ENCODE measurements at regions not wholly inside any gene's neighbourhood (a gene's known extent, or its start where the extent isn't known, plus 50 kb on each side); places are given as distances from the start of the nearest gene placed in this dataset.
A peak's percentile ranks its signal among the peaks of the same experiment; 100 is the strongest.

DNA sequence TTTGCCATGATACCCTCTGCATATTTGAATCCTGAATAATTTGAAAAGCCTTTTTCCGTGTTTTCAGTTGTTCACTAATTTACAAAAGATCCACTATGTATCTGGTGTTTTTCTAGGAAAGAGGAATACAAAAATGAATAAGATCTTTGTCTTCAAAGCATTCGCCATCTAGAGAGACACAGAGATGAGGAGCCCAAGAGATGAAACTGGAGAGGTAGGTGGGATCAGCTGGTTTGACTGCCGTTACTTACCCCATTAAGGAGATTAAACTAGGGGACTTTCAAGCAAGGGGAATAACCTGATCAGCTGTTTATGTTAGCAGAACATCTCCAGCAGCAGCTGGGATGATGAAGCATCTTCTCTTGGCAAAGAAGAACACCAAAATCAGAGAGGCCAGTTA lies 150.2 kb upstream of the SATB2 start:
- TF ChIP-seq, protein P1, sequence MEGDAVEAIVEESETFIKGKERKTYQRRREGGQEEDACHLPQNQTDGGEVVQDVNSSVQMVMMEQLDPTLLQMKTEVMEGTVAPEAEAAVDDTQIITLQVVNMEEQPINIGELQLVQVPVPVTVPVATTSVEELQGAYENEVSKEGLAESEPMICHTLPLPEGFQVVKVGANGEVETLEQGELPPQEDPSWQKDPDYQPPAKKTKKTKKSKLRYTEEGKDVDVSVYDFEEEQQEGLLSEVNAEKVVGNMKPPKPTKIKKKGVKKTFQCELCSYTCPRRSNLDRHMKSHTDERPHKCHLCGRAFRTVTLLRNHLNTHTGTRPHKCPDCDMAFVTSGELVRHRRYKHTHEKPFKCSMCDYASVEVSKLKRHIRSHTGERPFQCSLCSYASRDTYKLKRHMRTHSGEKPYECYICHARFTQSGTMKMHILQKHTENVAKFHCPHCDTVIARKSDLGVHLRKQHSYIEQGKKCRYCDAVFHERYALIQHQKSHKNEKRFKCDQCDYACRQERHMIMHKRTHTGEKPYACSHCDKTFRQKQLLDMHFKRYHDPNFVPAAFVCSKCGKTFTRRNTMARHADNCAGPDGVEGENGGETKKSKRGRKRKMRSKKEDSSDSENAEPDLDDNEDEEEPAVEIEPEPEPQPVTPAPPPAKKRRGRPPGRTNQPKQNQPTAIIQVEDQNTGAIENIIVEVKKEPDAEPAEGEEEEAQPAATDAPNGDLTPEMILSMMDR (conservative IDR thresholded peaks at IDR 0.05; ENCODE audit: low read depth, low read length) = no peak
- H3K4me3 ChIP-seq (ENCODE audit: low read depth, low read length) = no peak overlapping the region

DNA sequence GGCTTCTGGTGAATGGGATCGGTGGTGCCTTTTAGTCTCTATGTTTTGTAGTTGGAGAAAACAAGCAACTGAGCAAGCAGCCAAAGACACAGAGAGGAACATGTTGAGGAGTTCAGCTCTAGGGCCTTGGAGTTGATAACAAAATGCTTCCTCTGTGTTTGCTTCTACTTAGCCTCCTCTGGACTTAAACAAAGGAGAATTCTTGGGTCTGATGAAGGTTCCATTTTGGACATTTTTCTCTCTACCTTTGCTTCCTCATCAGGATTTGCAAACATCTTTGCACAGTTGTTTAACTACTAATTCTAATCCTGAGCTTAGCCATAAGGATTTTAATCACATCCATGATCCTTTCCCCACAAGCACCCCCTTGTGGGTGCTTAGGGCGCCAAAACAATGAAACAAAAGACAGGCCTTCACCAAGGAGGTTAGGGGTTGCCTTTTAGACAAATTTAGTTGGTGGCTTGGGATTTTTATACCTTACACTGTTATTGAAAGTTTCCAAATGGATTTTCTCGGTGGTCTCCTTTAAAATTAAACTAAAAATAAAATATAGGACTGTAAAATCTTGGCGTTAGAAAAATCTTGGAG lies 148.5 kb upstream of the SATB2 start:
- TF ChIP-seq, protein P1 (conservative IDR thresholded peaks at IDR 0.05; ENCODE audit: low read depth, low read length) = peak; percentile 22
- DNase-seq (ENCODE audit: low read depth) = no peak
- H3K4me3 ChIP-seq (ENCODE audit: low read depth, low read length) = no peak overlapping the region

More for the DNA sequence above, 150.2 kb upstream of the SATB2 start:
- no peak for DNase-seq (ENCODE audit: low read depth)

DNA sequence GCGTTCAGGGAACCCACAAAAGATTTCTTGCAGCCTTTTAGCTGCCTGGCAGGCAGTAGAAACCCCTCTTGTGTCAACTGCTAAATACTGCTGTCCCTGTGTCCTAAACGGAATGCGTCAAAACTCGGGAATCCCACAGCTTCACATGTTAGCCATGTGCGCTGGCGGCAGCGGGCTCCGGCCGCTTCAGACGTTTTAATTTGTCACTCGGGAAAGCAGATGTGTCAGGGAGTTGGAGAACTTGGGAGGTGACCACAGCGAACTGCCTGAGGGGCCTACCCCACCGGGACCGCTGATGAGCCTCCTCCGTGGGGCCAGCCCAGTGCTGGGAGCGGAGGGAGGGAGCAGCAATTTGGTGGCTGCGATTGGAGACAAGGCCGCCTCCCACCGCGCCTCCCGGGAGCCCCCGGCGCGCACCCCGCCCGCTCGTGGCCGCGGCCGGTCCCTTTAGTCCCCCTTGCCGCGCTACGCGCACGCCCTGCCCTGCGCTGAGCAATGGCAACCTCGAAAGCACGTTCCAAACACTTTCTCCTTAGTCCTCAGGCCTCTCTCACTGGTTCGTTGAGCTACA lies 146.1 kb upstream of the SATB2 start:
- no peak overlapping the region for H3K4me3 ChIP-seq (ENCODE audit: low read depth, low read length)
- no peak for DNase-seq (ENCODE audit: low read depth)
- TF ChIP-seq, protein P1 (conservative IDR thresholded peaks at IDR 0.05; ENCODE audit: low read depth, low read length) = no peak

DNA sequence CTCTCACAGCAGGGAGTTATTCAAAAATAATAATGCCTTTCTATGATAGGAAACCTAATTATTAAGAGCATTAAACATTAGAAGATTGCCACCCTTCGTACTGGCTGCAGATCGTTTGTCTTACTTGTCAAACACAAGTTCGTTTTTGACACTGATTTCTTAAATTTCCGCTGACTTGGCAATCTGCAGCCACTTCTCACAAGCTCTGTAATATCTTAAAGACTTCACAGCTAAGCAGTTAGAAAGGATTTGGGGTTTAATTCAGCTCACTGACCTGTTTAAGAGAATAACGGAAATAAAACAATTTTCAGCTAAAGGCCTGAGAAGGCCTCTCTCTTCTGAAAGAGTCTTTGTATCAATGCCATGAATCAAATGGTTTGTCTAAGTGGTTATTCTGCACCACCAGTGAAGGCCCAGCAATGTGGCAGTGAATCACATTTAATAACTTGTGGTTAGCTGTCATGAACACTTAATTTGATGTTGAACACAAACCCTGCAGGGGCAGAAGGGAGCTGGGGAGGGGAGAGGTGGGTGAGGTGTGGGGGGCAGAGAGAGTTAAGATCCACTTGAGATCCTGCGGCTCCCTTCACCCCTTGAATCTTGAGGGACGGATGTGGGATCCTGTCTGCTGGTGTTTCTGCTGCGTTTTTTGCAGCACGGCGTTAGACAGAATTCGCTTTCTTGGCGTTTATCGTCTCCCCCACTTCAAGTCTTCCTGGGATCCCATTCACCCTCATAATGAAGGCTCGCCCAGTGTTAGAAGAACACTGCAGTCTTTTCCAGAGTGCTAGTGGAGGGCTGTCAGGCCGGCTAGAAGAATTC lies 145.4 kb upstream of the SATB2 start:
- TF ChIP-seq, protein P1 (conservative IDR thresholded peaks at IDR 0.05; ENCODE audit: low read depth, low read length) = no peak
- no peak for DNase-seq (ENCODE audit: low read depth)
- H3K4me3 ChIP-seq (ENCODE audit: low read depth, low read length) = no peak overlapping the region

DNA sequence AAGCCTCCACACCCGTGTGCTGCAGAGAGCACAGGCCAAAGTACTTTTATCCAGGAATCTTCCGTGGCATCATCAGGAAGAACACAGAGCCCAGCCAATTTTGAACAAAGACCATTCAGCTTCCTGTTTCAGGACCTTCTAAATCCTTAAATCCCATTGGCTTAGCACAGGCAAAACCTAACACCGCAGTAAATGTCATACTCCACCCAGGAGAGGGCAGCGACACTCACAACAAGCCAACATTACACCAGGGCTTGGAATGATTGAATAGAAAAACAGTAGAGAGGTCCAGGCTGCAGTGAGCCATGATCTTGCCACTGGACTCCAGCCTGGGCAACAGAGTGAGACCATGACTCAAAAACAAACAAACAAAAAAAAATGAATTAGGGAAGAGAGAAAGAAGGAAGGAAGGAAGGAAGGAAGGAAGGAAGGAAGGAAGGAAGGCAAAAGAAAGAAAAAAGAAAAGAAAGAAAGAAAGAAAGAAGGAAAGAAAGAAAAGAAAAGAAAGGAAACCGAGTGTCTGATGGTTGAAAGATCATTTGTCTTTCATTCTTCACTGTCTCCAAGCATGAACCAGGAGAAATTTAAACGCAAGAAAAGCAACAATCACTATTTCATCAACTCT lies 144.6 kb upstream of the SATB2 start:
- TF ChIP-seq, protein P1 (conservative IDR thresholded peaks at IDR 0.05; ENCODE audit: low read depth, low read length) = no peak
- peak; percentile 7 for DNase-seq (ENCODE audit: low read depth)
- H3K4me3 ChIP-seq (ENCODE audit: low read depth, low read length) = no peak overlapping the region

DNA sequence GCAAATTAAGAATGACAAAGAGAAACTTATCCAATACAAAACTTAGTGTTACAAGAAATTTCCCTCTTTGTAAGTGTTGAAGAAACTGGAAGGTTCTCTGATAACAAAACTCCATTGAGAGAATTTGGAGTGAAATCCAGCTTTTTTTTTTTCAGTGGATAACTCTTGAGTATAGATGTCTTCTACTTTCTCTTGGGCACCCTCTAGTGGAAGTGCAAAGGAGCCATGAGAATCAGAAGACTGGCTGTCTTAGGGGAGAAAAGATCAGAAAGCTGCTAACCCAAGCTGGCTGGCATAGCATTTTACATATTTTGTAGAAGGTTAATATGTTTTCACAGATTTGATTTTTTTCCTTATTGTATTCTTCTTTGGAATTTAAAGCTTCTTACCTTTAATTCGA lies 138.8 kb upstream of the SATB2 start:
- no peak overlapping the region for H3K4me3 ChIP-seq (ENCODE audit: low read depth, low read length)
- TF ChIP-seq, protein P1 (conservative IDR thresholded peaks at IDR 0.05; ENCODE audit: low read depth, low read length) = peak; percentile 51
- DNase-seq (ENCODE audit: low read depth) = peak; percentile 27
